ENCODE measurements at regions not wholly inside any gene's neighbourhood (a gene's known extent, or its start where the extent isn't known, plus 50 kb on each side); places are given as distances from the start of the nearest gene placed in this dataset.

GRCh38 chr3:113136544-113136943 is 74.8 kb upstream of the BOC start:
- DNase-seq (ENCODE audit: extremely low read depth in 1 of 4, low spot score in 3 of 4) (no peak), ATAC-seq (no peak), FAIRE-seq (no peak)
- BruUV-seq (replicated peaks): no TSS peak
- CTCF ChIA-PET (ENCODE audit: low intra/inter-chr PET ratio): interaction anchor here (1.3 to 1.5 kb wide), 2 partner anchors 85 to 151 kb away, joined by 7 to 8 read pairs; no protein-coding TSS in a partner anchor
- in situ Hi-C loops (cut with MboI) (no loop called here), intact Hi-C loops (cut with micrococcal nuclease) (loop anchor here (1.0 kb wide), 1 partner anchor 152 kb away; no protein-coding TSS in a partner anchor)
- Histone ChIP-seq H3K36me3 (ENCODE audit: control insufficient read depth, insufficient read depth, low read length) (no peaks in the 10 kb centered on the region), H3K9ac (ENCODE audit: insufficient read depth in 1 of 2, low read depth in 2 of 2, low read length in 2 of 2) (no peak overlapping the region), H3K4me3 (no peak overlapping the region), H3K9me1 (ENCODE audit: control insufficient read depth, insufficient read depth, low read length) (no peaks in the 10 kb centered on the region), H3K27me3 (ENCODE audit: control insufficient read depth in 2 of 2, insufficient read depth in 2 of 2, low read length in 2 of 2) (no peaks in the 10 kb centered on the region; a peak in 1 of 5 replicates), H4K20me1 (replicated peaks; ENCODE audit: control insufficient read depth, insufficient read depth, low read length) (no peaks in the 10 kb centered on the region), H3K27ac (ENCODE audit: extremely low read depth, low read depth, low read length) (no peak overlapping the region), H2AFZ (ENCODE audit: low read depth, low read length) (no peak overlapping the region), H3K4me1 (replicated peaks in 1 of 2; ENCODE audit: control insufficient read depth in 2 of 2, insufficient read depth in 2 of 2, low read length in 2 of 2) (no peaks in the 10 kb centered on the region), H3K4me2 (ENCODE audit: insufficient read depth, low read length) (no peak overlapping the region), H3K9me3 (replicated peaks; ENCODE audit: control insufficient read depth, insufficient read depth, low read depth, low read length) (no peaks in the 10 kb centered on the region), H3K79me2 (ENCODE audit: control insufficient read depth, insufficient read depth, low read length) (no peaks in the 10 kb centered on the region)
- TF ChIP-seq, protein P1, sequence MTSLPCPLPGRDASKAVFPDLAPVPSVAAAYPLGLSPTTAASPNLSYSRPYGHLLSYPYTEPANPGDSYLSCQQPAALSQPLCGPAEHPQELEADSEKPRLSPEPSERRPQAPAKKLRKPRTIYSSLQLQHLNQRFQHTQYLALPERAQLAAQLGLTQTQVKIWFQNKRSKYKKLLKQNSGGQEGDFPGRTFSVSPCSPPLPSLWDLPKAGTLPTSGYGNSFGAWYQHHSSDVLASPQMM (CRISPR knock-in tag; IDR thresholded peaks at IDR 0.05): no peak
- TF ChIP-seq KAT2B (IDR thresholded peaks at IDR 0.05; ENCODE audit: low read depth, low read length) (no peak), ZBTB34 (CRISPR knock-in tag; IDR thresholded peaks at IDR 0.05) (no peak), GTF2E2 (tag; IDR thresholded peaks at IDR 0.05) (no peak), KDM1A (IDR thresholded peaks at IDR 0.05) (no peak), SAP30 (IDR thresholded peaks at IDR 0.05; ENCODE audit: borderline replicate concordance, insufficient read depth, low read depth, low read length, poor library complexity, severe bottlenecking) (no peak), BRF1 (IDR thresholded peaks at IDR 0.05; ENCODE audit: borderline replicate concordance, extremely low read depth, insufficient read length) (no peak), ZNF324 (CRISPR knock-in tag; IDR thresholded peaks at IDR 0.05) (no peak), BCOR (IDR thresholded peaks at IDR 0.05) (no peak), ATF2 (CRISPR knock-in tag; IDR thresholded peaks at IDR 0.05) (no peak), CHAMP1 (IDR thresholded peaks at IDR 0.05) (no peak), MYNN (IDR thresholded peaks at IDR 0.05) (no peak), MYNN (CRISPR knock-in tag; IDR thresholded peaks at IDR 0.05) (no peak), CTCF (IDR thresholded peaks at IDR 0.05 in 2 of 3, conservative IDR thresholded peaks at IDR 0.05 in 1 of 3; ENCODE audit: insufficient read depth in 2 of 3, low read depth in 1 of 3, low read length in 3 of 3) (no peak), SOX6 (IDR thresholded peaks at IDR 0.05) (no peak)
- 6% methylated on average over 5 of the region's 5 CpGs for WGBS (ENCODE audit: insufficient coverage, low coverage, missing lambda C conversion rate)
- POLR2A ChIA-PET: interaction anchor here (0.7 kb wide), 1 partner anchor 43 kb away, joined by 3 read pairs; no protein-coding TSS in a partner anchor

Measured in K562 (cell line).